Tibial nerve (tissue), 3 donors: ENCODE measurements at regions not wholly inside any gene's neighbourhood (a gene's known extent, or its start where the extent isn't known, plus 50 kb on each side); places are given as distances from the start of the nearest gene placed in this dataset.

Experiments used
- EP300 ChIP-seq, 2 donors: sonication (generic); formaldehyde crosslinking; IDR thresholded peaks; one replicate each; pipeline ENCODE4 v1.6.1; 2017; ENCODE audit warnings: antibody characterized with exemption in 2 of 2, mild to moderate bottlenecking in 1 of 2
- POLR2A ChIP-seq, 2 donors: fragments of 450-650 bp; IDR thresholded peaks; one replicate each; pipeline ENCODE4 v1.6.1; 2017; ENCODE audit warnings: antibody characterized with exemption in 2 of 2, mild to moderate bottlenecking in 2 of 2, moderate library complexity in 2 of 2

DNA sequence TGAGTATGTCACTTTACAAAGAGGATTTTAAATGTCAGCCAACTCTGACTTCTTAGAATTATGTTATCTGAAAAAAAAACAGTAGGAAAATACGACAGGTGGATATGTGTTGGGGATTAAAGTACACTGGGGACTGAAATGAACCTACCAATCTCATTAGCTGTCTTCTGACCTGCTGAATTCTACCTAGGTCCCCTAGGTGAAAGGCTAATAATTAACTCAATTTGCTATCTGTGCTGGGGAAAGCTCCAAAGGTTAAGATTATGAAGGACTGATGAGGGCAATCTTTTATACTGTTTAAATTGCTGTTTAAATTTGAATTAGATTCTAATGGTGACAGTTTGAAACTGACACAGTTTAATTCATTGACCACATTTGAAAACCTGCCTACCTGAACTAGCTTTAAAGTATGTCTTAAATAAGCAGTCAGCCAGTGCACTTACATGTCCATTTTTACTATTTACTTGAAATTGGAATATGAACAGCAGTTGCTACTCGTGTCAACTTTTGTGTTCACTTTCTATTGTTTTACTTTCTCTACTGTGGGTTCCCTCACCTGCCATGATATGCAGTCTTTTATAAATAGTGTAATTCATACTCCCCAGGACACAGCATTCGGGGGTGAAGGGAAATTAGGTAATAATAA is 977.3 kb downstream of the C4orf33 start:
- TF ChIP-seq POLR2A (IDR thresholded peaks at IDR 0.05) (no peak), EP300 (IDR thresholded peaks at IDR 0.05) (no peak)
